ENCODE measurements at regions not wholly inside any gene's neighbourhood (a gene's known extent, or its start where the extent isn't known, plus 50 kb on each side); places are given as distances from the start of the nearest gene placed in this dataset.

DNA sequence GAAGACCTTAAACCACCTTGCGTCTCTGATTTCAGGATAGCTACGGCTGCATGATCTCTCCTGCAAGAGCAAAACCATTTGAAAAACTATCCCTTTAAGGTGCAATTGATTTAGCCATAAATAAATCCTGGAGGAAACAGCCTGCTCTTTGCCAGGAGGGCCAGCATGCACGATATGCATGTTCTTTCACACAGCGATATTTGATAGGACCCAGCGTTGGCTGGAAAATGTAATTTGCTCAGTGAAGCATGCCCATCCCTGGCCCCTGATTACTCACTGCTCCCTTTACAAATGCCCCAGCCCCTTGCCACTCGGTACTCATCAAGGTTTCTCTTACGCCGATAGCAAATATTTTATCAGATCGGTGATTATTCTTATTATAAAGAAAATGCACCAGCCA, 315.4 kb downstream of the CDH2 start:
- no peak for TF ChIP-seq POLR2A (IDR thresholded peaks at IDR 0.05; ENCODE audit: low read depth, low read length)
- TF ChIP-seq TAF1 (IDR thresholded peaks at IDR 0.05; ENCODE audit: borderline replicate concordance, low read depth, low read length), result no peak

Measured in GM12892 (cell line).